Stimulated activated CD4-positive, alpha-beta T cell treated with anti-CD3 and anti-CD28 coated beads, Interleukin-15, amount 100 ng/mL, for 24 hours (primary cell): ENCODE measurements at regions not wholly inside any gene's neighbourhood (a gene's known extent, or its start where the extent isn't known, plus 50 kb on each side); places are given as distances from the start of the nearest gene placed in this dataset.
"Not testable (repeated sequence)": the region's sequence is repeated elsewhere in the genome, so short reads cannot be mapped to it uniquely, and the experiment has no call there.

ENCODE experiments used
- DNase-seq: peaks from one replicate; pipeline ENCODE4 v3.0.0-alpha.2; 2020

DNA sequence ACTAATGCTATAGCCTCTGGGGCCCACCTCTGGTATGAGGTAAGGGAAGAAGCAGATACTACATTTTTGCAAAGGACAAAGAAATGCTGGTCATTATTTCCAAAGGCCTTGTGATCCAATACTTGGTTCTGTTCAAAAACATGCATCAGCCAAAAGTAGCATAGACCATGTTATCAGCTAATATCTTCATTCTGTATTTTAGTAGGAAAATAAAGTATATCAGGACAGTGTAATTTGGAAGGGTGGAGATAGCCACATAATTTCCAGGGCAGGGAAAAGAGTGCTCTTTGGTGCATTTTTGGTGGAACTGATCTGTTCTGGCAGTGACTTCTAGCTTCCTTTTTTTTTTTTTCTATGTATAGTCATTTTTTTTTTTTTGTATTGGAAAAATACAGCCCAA is 258.0 kb upstream of the SOX4 start:
- no peak for DNase-seq

DNA sequence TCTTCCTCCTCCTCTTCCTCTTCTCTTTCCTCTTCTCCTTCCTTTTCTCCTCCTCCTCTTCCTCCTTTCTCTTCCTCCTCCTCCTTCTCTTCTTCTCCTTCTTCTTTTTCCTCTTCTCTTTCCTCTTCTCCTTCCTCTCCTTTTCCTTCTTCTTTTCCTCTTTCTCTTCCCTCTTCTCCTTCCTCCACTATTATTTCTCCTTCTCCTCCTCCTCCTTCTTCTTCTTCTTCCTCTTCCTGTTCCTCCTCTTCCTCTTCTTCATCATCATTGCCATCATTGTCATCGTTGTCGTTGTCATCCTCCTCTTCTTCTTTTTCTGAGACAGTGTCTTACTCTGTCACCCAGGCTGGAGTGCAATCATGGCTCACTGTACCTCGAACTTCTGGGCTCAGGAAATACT is 256.3 kb upstream of the SOX4 start:
- no peak for DNase-seq

DNA sequence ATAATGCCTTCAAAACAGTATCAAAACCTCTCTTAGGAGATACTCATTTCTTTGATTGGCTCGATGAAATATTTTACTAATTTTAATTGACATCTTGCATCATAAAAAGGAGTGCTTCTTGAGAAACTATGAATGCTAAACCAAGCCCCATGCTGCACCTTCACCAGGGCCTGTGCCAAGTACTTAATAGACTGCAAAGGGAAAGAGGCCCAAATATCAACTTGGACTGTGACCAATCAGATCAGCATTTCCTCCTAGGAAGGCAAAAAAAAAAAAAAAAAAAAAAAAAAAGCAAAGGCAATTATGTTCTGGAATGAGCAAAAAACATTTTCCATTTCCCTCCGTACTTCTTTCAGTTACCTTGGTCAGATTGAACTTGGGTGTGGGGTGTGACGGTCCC is 253.0 kb upstream of the SOX4 start:
- no peak for DNase-seq

DNA sequence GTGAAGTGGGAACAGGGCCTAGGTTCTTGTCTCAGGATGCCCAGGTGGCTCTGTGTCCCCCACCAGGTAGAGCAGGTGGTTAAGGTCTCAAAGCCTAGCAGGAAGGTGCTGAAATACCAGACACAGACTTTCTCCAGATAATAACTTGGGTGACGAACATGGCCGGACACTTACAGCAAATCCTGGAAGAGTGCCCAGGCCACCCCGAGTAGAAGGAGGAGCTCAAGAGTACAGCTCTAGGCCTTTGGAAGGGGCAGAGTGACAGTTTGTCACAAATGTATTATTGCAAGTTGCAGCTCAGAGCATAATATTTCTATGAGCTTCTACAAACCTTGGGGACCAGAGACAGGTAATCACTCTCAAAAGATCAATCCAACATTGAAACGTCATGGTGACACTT is 251.6 kb upstream of the SOX4 start:
- DNase-seq = no peak

DNA sequence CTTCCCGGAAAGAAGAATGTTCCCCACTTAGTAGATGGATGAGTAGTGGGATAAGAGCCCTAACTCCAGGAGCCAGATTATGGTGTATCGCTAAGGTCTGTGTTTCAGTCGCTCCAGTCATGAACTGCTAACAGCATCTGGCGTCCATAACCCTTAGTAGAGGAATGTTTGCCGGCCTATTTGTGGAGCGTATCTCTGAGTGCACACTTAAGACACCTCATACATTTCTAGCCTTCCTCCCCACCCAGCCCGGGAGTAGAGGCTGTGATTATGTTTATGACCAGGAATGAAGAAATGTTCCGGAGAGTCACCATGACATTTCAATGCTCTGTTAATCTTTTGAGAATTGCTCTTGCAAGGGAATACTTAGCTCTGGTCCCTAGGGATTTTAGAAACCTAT is 251.1 kb upstream of the SOX4 start:
- DNase-seq = no peak

DNA sequence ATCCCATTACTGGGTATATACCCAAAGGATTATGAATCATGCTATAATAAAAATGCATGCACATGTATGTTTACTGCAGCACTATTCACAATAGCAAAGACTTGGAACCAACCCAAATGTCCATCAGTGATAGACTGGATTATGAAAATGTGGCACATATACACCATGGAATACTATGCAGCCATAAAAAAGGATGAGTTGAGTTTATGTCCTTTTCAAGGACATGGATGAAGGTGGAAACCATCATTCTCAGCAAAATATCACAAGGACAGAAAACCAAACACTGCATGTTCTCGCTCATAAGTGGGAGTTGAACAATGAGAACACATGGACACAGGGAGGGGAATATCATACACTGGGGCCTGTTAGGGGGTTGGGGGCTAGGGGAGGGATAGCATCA is 247.8 kb upstream of the SOX4 start:
- DNase-seq = not testable (repeated sequence)

DNA sequence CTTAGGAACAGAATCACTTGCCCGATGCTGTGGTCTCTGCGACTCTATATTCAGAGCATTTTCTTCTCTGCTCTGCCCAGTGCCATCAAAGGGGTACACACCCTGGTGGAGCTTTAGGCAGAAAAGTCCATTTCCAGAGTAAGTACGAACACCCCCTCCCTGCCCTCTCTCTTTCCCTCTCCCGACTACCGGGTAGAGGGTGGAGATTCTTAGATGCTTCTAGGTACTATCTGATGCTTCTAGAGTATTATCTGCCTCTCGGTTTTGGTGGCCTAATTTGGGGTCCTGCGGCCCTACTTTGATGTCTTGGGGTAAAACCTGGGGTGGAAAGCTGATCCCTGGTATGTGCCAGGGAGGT is 245.4 kb upstream of the SOX4 start:
- DNase-seq = no peak

DNA sequence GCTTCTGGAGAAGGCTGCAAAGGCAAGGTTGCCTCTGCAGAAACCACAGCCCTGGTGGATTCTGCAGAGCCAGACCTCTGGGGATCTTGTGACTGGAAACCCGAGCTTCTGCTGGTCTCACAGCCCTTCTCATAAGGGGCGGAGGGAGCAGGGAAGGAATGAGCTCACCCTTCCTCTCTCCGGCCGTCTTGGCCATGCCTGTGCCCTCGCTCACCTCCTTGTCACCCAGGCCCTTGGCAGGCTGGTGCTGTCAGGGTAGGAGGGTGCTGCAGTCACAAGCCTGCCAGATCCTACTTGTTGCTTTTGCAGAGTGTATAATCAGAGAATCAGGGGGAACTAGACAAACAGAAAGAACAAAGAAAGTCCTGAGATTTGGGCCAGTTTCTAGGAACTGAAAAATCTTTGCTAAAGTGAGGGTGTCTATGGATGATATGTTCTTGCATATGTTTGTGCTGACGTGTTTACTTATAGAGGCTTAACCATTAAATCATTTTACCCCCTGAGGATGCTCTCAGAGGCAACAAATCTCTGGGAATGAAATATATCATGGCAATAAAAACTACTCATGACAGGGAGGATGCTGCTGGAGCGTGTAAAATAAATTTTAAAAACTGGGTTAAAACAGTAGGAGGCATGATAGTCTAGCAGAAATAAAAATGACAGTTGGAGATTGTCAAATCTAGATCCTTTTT is 244.9 kb upstream of the SOX4 start:
- DNase-seq = no peak

DNA sequence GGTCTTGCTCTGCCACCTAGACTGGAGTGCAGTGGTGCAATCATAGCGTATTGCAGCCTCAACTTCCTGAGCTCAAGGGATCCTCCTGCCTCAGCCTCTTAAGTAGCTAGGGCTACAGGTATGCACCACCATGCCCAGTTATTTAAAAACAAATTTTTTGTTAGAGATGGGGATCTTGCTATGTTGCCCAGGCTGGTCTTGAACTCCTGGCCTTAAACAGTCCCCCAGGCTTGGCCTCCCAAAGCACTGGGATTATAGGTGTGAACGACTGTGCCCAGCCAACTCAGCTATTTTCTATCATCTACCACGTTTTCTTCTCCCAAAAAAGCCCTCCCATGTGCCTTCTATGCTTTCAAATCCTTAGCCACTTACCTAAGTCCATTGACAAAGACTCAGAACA is 243.7 kb upstream of the SOX4 start:
- no peak for DNase-seq

DNA sequence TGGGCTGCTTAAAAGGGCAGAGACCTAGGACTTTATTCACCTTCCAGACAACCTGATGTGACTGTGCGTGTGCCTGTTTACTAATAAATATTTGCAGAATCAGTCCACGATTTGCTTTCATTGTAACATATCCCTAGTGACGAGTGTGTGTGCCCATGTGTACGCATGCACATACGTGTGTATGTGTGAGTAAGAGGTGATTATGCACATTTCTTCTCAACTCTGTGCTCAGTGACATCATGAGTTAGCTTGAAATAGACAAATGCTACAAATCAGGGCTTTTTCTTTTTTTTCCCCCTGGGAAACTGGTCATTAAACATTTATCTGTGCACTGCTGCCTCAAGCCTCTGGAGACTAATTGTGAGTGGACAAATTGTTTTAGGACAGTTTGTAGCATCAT is 242.6 kb upstream of the SOX4 start:
- no peak for DNase-seq

DNA sequence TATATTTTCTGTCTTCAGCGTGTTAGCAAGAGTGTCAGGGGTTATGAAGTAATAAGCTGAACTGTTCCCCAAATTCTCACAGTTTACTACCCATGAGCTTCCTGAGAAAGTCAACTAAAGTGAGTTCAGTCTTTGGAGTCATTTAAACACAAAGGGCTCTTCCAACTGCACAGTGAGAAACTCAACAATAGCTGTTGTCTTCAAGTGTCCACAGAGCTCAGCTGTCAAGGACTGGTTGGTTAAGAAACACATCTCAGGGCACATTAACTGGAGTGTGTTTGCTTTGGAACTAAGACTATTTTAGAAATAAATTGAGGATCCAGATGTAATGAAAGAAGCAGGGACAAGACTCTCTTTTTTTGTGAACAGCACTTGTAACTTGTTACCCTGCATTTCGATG is 241.4 kb upstream of the SOX4 start:
- no peak for DNase-seq

DNA sequence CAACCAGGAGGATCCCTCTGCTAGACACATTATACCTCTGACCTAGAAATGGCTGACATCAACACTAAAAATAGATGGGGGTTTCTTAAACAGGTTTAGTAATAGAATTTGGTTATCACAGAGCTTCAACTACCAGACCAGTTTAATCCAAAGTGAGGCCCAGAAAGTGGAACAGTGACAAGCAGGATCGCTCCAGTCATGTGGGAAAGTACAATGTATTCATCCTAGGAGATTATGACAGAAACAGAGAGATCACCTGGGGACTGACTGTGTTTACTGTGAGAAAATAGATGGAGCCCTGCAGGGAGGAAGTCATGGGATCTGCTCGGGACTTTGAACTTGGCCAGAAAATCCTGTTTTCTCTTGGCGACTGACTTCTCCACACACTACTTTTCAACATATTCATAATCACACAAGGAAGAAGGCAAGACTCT is 238.7 kb upstream of the SOX4 start:
- DNase-seq = no peak

DNA sequence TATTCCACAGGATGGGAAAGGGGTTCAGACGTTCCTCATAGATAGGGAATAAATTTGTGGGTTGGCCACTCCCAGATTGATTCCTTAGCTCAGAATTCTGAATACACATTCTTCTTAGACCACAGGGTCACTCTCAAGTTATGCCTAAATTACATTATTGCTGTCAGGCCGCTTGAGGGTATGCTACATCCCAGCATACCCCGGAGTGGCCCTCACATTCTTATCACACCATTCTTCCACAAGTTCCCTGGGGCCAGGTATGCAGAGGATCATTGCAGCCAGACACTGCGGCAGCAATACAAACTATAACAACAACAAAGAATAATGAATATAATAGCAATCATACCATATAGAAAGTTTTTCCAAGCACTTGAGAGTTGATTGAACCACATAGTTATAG is 237.9 kb upstream of the SOX4 start:
- no peak for DNase-seq

DNA sequence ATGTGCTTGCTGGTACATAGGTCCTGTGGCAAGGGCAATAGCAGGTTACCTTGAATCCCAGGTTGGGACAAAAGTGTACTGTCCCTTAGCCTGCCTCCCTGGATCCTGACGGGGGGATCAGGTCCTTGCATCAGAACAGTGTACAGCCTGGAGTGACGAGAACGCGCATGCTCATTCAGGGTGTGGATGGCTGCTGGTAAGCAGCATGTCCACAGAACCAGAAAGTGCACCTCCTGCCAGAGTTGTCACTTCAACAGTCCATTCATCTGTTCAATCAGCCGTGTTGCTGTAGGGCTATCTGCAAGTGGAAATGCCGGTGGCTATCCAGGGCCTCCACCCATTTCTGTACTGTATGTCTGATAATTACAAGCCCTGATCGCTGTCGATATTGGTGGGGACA is 236.3 kb upstream of the SOX4 start:
- no peak for DNase-seq

DNA sequence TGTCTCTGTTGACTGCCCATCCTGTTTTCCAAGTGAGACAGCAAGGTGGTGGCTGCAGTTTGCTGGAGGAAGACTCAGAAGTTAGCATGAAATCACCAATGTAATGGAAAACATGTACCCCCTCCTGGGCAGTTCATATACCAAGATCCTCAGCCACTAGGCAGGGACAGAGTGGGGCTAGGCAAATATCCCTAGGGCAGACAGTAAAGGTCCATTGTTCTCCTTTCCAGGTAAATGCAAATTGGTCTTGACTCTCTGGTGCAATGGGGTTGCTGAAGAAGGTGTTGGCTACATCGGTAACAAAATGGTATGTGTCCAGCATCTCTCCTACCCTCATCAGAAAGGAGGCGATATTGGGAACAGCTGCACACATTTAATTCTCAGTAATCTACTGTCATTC is 233.6 kb upstream of the SOX4 start:
- no peak for DNase-seq

DNA sequence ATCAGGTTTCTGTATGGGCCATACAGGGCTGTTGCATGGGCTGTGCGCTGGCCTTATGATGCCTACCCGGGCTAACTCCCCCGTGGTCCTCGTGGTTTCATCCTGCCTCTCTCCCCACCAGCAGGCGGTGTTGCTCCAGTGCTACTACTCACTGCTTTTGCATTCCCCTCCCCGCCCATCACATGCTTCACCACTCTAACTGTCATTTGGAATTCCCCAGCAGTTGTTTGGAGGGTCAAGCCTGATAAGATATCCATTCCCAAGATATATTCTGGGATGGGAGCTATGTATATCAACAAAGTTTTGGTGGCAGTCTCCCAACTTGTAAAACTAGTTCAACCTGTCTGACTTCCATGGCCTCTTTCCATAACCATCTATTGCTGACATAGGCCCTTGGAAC is 233.2 kb upstream of the SOX4 start:
- DNase-seq = no peak

DNA sequence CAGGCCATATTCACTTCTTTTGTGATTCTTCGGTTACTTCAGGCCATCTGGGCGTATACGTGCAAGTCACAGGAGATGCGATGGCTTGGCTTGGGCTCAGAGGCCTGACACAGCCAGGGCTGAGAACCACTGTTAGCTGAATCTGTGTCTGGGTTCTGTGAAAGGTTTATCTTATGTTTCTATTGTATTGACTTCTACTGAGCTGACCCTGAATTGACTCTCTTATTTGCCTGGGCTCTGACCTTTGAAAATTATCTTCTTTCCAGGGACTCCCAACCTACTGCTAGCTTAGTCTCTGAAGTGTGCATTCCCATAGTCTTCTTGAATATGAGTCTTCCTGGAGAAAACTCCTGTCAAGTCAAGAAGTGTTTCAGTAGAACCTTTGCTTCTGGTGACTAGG is 226.4 kb upstream of the SOX4 start:
- DNase-seq = no peak

DNA sequence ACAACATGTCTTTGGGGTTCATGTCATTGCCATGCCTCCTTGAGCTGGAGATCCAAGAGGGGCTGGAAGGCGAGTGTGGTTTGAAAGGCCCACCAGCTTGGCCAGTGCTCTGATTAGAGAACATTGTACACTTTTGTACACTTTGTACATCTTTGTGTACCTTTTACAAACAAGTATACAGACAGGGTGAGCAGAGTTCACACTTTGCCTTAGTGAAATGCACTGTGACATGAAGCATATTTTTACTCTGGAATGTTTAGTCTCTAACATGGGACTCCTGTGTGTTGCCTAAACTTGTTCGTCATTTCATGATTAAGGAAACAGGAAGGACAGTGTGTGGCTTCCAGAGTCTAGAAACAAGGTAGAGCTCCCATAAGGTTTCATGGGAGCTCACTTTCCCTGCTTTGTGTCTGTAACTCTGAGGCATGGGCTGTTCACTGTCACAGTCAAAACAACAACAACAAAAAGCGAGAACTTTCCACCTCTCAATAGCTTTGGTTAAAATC is 225.8 kb upstream of the SOX4 start:
- DNase-seq = no peak

DNA sequence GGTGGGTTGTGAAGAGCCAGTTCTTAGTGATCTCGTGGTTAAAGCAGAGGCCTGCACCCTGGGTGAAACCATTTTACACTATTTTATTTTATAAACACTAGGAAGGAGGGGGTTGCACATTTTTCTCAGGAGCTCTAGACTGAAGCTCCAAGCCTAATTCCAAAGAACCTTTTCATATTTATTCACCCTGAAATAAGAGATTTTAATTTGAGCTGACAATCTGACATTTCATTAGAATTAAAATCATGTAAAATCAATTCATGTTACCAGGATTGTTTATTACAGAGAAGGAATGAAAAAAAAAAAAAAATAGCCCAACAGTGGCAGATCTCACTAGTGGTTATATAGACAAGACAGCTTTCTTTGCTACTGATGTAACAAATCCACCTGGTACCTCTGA is 222.5 kb upstream of the SOX4 start:
- DNase-seq = no peak

DNA sequence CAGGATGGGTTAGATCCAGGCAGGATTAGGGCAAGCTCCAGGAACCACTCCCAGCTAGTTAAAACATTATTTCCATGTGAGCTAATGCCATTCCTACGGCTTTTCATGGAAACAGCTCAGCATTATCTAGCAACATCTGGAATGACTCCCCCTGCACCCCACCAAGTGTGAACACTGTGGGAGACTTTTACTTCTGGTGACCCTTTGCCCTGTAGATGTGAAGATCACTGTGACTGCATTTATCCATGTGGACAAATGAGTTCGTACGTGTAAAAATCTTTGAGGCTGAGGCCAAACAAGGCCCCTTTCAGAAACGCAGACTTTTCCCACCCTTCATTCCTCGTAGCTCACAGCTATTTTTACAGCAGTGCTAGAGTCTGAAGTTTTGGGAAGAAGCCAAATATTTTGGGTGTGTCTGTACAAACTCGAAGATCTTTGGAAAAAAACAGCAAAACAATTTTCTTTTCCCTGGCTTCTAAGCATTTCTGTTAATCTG is 221.8 kb upstream of the SOX4 start:
- DNase-seq = no peak

DNA sequence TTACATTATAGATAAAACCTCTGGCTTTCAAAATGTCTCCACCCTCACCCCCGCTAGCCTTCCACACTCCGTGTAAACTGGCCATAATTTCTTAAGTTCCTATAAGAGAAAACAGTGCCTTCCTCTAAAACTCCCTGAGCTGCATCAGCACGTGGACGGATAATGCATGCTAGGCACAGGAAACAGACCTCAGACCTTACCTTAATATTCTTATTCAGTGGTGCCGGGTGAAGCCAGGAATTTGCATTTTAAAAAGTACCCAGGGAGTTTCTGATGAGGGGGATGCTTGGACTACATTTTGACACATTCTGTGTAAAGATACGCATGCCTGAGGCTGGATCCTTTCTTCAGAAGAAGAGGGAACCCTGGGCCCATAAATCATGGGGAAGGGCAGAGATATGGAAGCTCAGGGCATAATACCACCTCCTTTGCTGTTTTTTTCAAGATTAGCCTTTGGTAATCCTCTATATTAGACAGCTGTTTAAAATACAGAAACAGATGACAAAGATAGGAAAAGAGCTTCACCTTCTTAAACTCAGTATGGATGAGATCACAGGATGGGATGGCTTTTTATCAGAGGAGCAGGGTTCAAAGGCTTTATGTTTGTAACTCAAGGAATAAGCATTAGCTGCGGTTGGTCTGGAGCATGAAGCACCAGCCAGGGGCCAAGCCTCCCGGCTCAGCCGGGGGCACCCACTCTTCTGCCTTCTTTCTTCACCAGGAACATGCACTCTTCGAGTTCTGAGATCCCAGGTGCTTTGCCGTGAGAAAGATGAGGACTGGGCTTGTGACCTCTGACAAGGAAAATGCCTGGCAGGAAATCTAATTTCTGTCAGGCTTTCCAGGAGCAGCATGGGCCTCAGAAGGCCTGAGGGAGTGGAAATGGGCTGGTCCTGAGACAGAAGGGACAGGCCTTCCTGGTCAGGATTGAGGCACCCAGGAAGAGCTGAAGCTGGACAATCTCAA is 218.1 kb upstream of the SOX4 start:
- DNase-seq = no peak

DNA sequence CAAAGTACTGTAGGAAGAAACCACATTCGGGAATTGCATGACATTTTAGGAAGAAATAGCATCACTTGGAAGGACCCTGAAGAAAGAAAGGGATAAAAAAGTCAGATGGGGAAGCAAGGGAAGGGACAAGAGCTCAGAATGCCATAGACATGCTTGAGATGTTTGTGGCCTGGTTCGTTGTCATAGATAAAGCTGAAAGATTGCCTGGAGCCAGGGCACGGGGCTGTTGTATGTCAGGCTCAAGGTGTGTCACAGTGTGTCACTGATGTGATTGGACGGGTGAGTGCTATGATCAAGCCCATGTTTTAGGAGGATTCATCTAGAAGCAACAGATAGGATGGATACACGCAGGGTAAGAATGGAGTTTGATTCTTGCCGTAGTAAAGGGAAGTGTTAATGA is 216.2 kb upstream of the SOX4 start:
- DNase-seq = no peak

DNA sequence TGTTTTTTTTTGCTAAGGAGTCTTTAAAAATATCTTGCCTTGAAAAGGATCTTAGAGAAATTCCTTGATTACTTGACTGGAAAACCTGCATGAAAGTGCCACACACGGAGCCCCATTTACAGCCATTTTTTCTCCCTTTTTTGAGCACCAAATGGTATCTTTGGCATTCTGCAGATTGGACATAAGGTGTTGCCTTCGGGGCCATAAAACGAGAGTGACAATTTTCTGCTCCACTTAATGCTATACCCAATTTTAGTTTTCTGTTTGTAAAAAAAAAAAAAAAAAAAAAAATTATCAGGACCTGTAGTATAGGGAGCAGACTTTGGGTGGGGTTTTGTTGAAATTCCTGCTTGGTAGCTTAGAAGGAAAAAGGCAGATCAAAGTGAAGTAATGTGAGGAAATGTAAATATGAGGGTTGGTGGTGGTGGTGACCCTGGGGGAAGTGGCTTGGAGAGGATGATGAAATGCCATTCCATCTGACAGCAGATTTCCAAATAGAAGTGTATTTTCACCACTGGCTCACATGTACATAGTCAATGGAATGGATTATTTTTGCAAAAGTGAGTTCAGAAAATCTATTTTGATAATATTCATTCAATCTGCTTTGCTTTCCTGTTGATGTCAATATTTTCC is 212.1 kb upstream of the SOX4 start:
- DNase-seq = no peak
